ENCODE measurements at regions not wholly inside any gene's neighbourhood (a gene's known extent, or its start where the extent isn't known, plus 50 kb on each side); places are given as distances from the start of the nearest gene placed in this dataset.

GRCh38 chr9:2340046-2340760, 281.4 kb upstream of the VLDLR start:
- Histone ChIP-seq H3K79me1 (ENCODE audit: low read length) (no peaks in the 10 kb centered on the region), H4K5ac (ENCODE audit: low read length) (no peak overlapping the region), H2AK5ac (ENCODE audit: low read length) (no peak overlapping the region), H3K18ac (ENCODE audit: low read length) (no peak overlapping the region), H2BK120ac (ENCODE audit: low read depth, low read length) (no peak overlapping the region), H3K23ac (ENCODE audit: low read length) (no peak overlapping the region), H3K4me1 (ENCODE audit: control insufficient read depth, low read depth, low read length) (no peaks in the 10 kb centered on the region), H4K8ac (ENCODE audit: low read depth, low read length) (no peak overlapping the region), H3K27ac (ENCODE audit: low read depth, low read length) (no peak overlapping the region), H2BK5ac (ENCODE audit: low read length) (no peak overlapping the region), H3K4ac (ENCODE audit: low read depth, low read length) (no peak overlapping the region), H2BK15ac (replicated peaks; ENCODE audit: low read depth) (no peak overlapping the region), H3K36me3 (ENCODE audit: control insufficient read depth, insufficient read depth, low read length) (no peaks in the 10 kb centered on the region), H3K56ac (ENCODE audit: low read length) (no peak overlapping the region), H3K9ac (ENCODE audit: low read length) (no peak overlapping the region), H3K79me2 (ENCODE audit: control insufficient read depth, insufficient read depth, low read length) (no peaks in the 10 kb centered on the region), H3K4me2 (ENCODE audit: low read length) (no peak overlapping the region), H3K27me3 (ENCODE audit: insufficient read depth, low read length, poor library complexity) (no peaks in the 10 kb centered on the region), H3K4me3 (ENCODE audit: low read length) (no peak overlapping the region)
- DNase-seq = no peak
- WGBS (ENCODE audit: extremely low coverage, insufficient coverage, low lambda C conversion rate) = no CpG with 5 or more reads among the region's 2 CpGs

GRCh38 chr9:2341126-2341525, 280.5 kb upstream of the VLDLR start:
- Histone ChIP-seq H3K4ac (ENCODE audit: low read depth, low read length) (no peak overlapping the region), H3K9ac (ENCODE audit: low read length) (no peak overlapping the region), H3K27me3 (ENCODE audit: insufficient read depth, low read length, poor library complexity) (no peaks in the 10 kb centered on the region), H2AK5ac (ENCODE audit: low read length) (no peak overlapping the region), H3K36me3 (ENCODE audit: control insufficient read depth, insufficient read depth, low read length) (no peaks in the 10 kb centered on the region), H3K56ac (ENCODE audit: low read length) (no peak overlapping the region), H3K27ac (ENCODE audit: low read depth, low read length) (no peak overlapping the region), H3K79me1 (ENCODE audit: low read length) (no peaks in the 10 kb centered on the region), H3K79me2 (ENCODE audit: control insufficient read depth, insufficient read depth, low read length) (no peaks in the 10 kb centered on the region), H3K18ac (ENCODE audit: low read length) (no peak overlapping the region), H2BK120ac (ENCODE audit: low read depth, low read length) (no peak overlapping the region), H3K4me3 (ENCODE audit: low read length) (no peak overlapping the region), H2BK5ac (ENCODE audit: low read length) (no peak overlapping the region), H4K8ac (ENCODE audit: low read depth, low read length) (no peak overlapping the region), H3K23ac (ENCODE audit: low read length) (no peak overlapping the region), H3K4me2 (ENCODE audit: low read length) (no peak overlapping the region), H3K4me1 (ENCODE audit: control insufficient read depth, low read depth, low read length) (no peaks in the 10 kb centered on the region), H4K5ac (ENCODE audit: low read length) (no peak overlapping the region), H2BK15ac (replicated peaks; ENCODE audit: low read depth) (no peak overlapping the region)
- no CpG with 5 or more reads among the region's 3 CpGs for WGBS (ENCODE audit: extremely low coverage, insufficient coverage, low lambda C conversion rate)
- DNase-seq = no peak

DNA sequence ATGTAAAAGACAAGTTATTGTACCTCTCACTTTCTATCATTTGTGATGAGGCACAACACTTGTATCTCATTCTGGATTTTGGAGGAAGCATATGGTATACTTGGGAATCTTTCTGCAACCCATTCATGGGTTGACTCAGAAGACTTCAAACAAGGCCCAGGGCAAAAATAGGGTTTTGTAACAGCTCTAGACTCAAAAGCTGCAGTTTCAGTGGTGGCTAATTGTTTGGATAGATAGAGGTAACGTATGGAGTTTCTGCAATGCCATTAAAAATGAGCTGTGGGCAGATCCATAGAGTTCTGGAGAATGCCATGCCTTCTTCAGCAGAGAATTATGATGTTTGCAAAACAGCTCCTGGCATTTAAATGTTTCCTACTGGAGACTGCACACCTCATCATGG, 279.6 kb upstream of the VLDLR start:
- H3K18ac ChIP-seq (ENCODE audit: low read length) = no peak overlapping the region
- no peak overlapping the region for H3K9ac ChIP-seq (ENCODE audit: low read length)
- WGBS (ENCODE audit: extremely low coverage, insufficient coverage, low lambda C conversion rate) = no CpG with 5 or more reads among the region's 1 CpG
- no peak for DNase-seq
- no peak overlapping the region for H2AK5ac ChIP-seq (ENCODE audit: low read length)
- no peaks in the 10 kb centered on the region for H3K4me1 ChIP-seq (ENCODE audit: control insufficient read depth, low read depth, low read length)
- H4K5ac ChIP-seq (ENCODE audit: low read length) = no peak overlapping the region
- no peaks in the 10 kb centered on the region for H3K79me2 ChIP-seq (ENCODE audit: control insufficient read depth, insufficient read depth, low read length)
- H3K27me3 ChIP-seq (ENCODE audit: insufficient read depth, low read length, poor library complexity) = no peaks in the 10 kb centered on the region
- H3K27ac ChIP-seq (ENCODE audit: low read depth, low read length) = no peak overlapping the region
- H2BK5ac ChIP-seq (ENCODE audit: low read length) = no peak overlapping the region
- no peak overlapping the region for H3K56ac ChIP-seq (ENCODE audit: low read length)
- no peaks in the 10 kb centered on the region for H3K79me1 ChIP-seq (ENCODE audit: low read length)
- H2BK120ac ChIP-seq (ENCODE audit: low read depth, low read length) = no peak overlapping the region
- no peak overlapping the region for H4K8ac ChIP-seq (ENCODE audit: low read depth, low read length)
- H3K23ac ChIP-seq (ENCODE audit: low read length) = no peak overlapping the region
- no peaks in the 10 kb centered on the region for H3K36me3 ChIP-seq (ENCODE audit: control insufficient read depth, insufficient read depth, low read length)
- H3K4ac ChIP-seq (ENCODE audit: low read depth, low read length) = no peak overlapping the region
- no peak overlapping the region for H3K4me2 ChIP-seq (ENCODE audit: low read length)
- H2BK15ac ChIP-seq (replicated peaks; ENCODE audit: low read depth) = no peak overlapping the region
- H3K4me3 ChIP-seq (ENCODE audit: low read length) = no peak overlapping the region

DNA sequence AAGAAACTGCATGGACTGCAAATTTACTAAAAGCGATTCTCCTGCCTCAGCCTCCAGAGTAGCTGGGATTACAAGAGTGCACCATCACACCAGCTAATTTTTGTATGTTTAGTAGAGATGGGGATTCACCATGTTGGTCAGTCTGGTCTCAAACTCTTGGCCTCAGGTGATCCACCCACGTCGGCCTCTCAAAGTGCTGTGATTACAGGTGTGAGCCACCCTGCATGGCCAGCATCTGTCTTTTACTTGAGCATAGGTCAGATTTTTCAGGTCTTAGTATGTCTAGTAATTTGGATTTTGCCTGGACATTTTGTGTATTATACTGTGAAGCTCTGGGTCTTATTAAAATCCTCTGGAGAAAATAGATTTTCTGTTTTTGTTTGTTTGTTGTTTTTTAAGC, 277.8 kb upstream of the VLDLR start:
- no peak for DNase-seq
- Histone ChIP-seq H4K8ac (ENCODE audit: low read depth, low read length) (no peak overlapping the region), H3K79me2 (ENCODE audit: control insufficient read depth, insufficient read depth, low read length) (no peaks in the 10 kb centered on the region), H3K4ac (ENCODE audit: low read depth, low read length) (no peak overlapping the region), H3K4me1 (ENCODE audit: control insufficient read depth, low read depth, low read length) (no peaks in the 10 kb centered on the region), H2AK5ac (ENCODE audit: low read length) (no peak overlapping the region), H3K36me3 (ENCODE audit: control insufficient read depth, insufficient read depth, low read length) (no peaks in the 10 kb centered on the region), H3K27ac (ENCODE audit: low read depth, low read length) (no peak overlapping the region), H2BK120ac (ENCODE audit: low read depth, low read length) (no peak overlapping the region), H3K27me3 (ENCODE audit: insufficient read depth, low read length, poor library complexity) (no peaks in the 10 kb centered on the region), H4K5ac (ENCODE audit: low read length) (no peak overlapping the region), H3K9ac (ENCODE audit: low read length) (no peak overlapping the region), H3K56ac (ENCODE audit: low read length) (no peak overlapping the region), H2BK5ac (ENCODE audit: low read length) (no peak overlapping the region), H3K79me1 (ENCODE audit: low read length) (no peaks in the 10 kb centered on the region), H3K18ac (ENCODE audit: low read length) (no peak overlapping the region), H3K23ac (ENCODE audit: low read length) (no peak overlapping the region), H2BK15ac (replicated peaks; ENCODE audit: low read depth) (no peak overlapping the region), H3K4me2 (ENCODE audit: low read length) (no peak overlapping the region), H3K4me3 (ENCODE audit: low read length) (no peak overlapping the region)
- no CpG with 5 or more reads among the region's 3 CpGs for WGBS (ENCODE audit: extremely low coverage, insufficient coverage, low lambda C conversion rate)

DNA sequence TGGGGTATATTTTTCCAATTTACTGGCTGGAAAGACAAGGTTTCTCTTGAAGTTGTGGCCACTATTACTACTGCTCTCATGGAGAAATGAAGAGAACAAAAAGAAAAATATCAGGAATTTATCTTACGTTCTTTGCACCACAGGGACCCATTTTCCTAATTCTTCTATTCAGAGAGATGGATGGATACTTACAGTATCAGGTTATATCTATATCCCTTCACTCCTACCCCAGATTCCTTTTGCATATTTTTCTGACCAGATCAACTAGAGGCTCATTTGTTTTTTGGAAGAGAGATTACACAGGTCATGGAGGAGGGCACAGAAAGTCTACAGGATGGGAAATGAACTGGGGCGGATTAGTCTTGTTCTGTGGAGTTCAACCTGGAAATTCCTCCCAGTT, 277.2 kb upstream of the VLDLR start:
- Histone ChIP-seq H3K4ac (ENCODE audit: low read depth, low read length) (no peak overlapping the region), H4K5ac (ENCODE audit: low read length) (no peak overlapping the region), H2BK120ac (ENCODE audit: low read depth, low read length) (no peak overlapping the region), H3K9ac (ENCODE audit: low read length) (no peak overlapping the region), H3K27me3 (ENCODE audit: insufficient read depth, low read length, poor library complexity) (no peaks in the 10 kb centered on the region), H3K79me2 (ENCODE audit: control insufficient read depth, insufficient read depth, low read length) (no peaks in the 10 kb centered on the region), H3K79me1 (ENCODE audit: low read length) (no peaks in the 10 kb centered on the region), H3K4me2 (ENCODE audit: low read length) (no peak overlapping the region), H3K56ac (ENCODE audit: low read length) (no peak overlapping the region), H3K23ac (ENCODE audit: low read length) (no peak overlapping the region), H3K27ac (ENCODE audit: low read depth, low read length) (no peak overlapping the region), H3K4me1 (ENCODE audit: control insufficient read depth, low read depth, low read length) (no peaks in the 10 kb centered on the region), H2AK5ac (ENCODE audit: low read length) (no peak overlapping the region), H3K18ac (ENCODE audit: low read length) (no peak overlapping the region), H3K36me3 (ENCODE audit: control insufficient read depth, insufficient read depth, low read length) (no peaks in the 10 kb centered on the region), H2BK5ac (ENCODE audit: low read length) (no peak overlapping the region), H2BK15ac (replicated peaks; ENCODE audit: low read depth) (no peak overlapping the region), H3K4me3 (ENCODE audit: low read length) (no peak overlapping the region), H4K8ac (ENCODE audit: low read depth, low read length) (no peak overlapping the region)
- WGBS (ENCODE audit: extremely low coverage, insufficient coverage, low lambda C conversion rate) = no CpG with 5 or more reads among the region's 2 CpGs
- no peak for DNase-seq

GRCh38 chr9:2345013-2345412, 276.6 kb upstream of the VLDLR start:
- no peak for DNase-seq
- no peaks in the 10 kb centered on the region for H3K79me2 ChIP-seq (ENCODE audit: control insufficient read depth, insufficient read depth, low read length)
- no peak overlapping the region for H3K4me3 ChIP-seq (ENCODE audit: low read length)
- no peak overlapping the region for H3K56ac ChIP-seq (ENCODE audit: low read length)
- H3K27ac ChIP-seq (ENCODE audit: low read depth, low read length) = no peak overlapping the region
- no peak overlapping the region for H3K4me2 ChIP-seq (ENCODE audit: low read length)
- H4K8ac ChIP-seq (ENCODE audit: low read depth, low read length) = no peak overlapping the region
- H3K27me3 ChIP-seq (ENCODE audit: insufficient read depth, low read length, poor library complexity) = no peaks in the 10 kb centered on the region
- H3K79me1 ChIP-seq (ENCODE audit: low read length) = no peaks in the 10 kb centered on the region
- H3K9ac ChIP-seq (ENCODE audit: low read length) = no peak overlapping the region
- WGBS (ENCODE audit: extremely low coverage, insufficient coverage, low lambda C conversion rate) = no CpG with 5 or more reads among the region's 4 CpGs
- no peak overlapping the region for H2AK5ac ChIP-seq (ENCODE audit: low read length)
- no peak overlapping the region for H3K23ac ChIP-seq (ENCODE audit: low read length)
- H4K5ac ChIP-seq (ENCODE audit: low read length) = no peak overlapping the region
- no peak overlapping the region for H2BK5ac ChIP-seq (ENCODE audit: low read length)
- no peak overlapping the region for H2BK120ac ChIP-seq (ENCODE audit: low read depth, low read length)
- no peak overlapping the region for H3K4ac ChIP-seq (ENCODE audit: low read depth, low read length)
- no peaks in the 10 kb centered on the region for H3K4me1 ChIP-seq (ENCODE audit: control insufficient read depth, low read depth, low read length)
- no peak overlapping the region for H3K18ac ChIP-seq (ENCODE audit: low read length)
- H3K36me3 ChIP-seq (ENCODE audit: control insufficient read depth, insufficient read depth, low read length) = no peaks in the 10 kb centered on the region
- H2BK15ac ChIP-seq (replicated peaks; ENCODE audit: low read depth) = no peak overlapping the region
